DND-41 (cell line): ENCODE measurements at regions not wholly inside any gene's neighbourhood (a gene's known extent, or its start where the extent isn't known, plus 50 kb on each side); places are given as distances from the start of the nearest gene placed in this dataset.

Experiments used
- CTCF ChIP-seq: IDR thresholded peaks from 2 replicates; pipeline ENCODE4 v1.5.1; 2012; ENCODE audit warnings: borderline replicate concordance, low read length, moderate library complexity, mild to moderate bottlenecking; ENCODE audit not compliant: poor library complexity, severe bottlenecking; ENCODE audit errors: extremely low read depth
- EZH2 ChIP-seq: IDR thresholded peaks from 3 replicates; pipeline ENCODE4 v1.6.1; 2012; ENCODE audit warnings: borderline replicate concordance, low read depth, mild to moderate bottlenecking, moderate library complexity, low read length, inconsistent platforms; ENCODE audit not compliant: severe bottlenecking

- no peak for TF ChIP-seq CTCF
- TF ChIP-seq EZH2 = no peak
Observed at GRCh38 chr13:59210543-59210942, 953.2 kb downstream of the DIAPH3 start.
